Right lobe of liver (tissue), 6 donors: ENCODE measurements at regions not wholly inside any gene's neighbourhood (a gene's known extent, or its start where the extent isn't known, plus 50 kb on each side); places are given as distances from the start of the nearest gene placed in this dataset.
"Not testable (repeated sequence)": the region's sequence is repeated elsewhere in the genome, so short reads cannot be mapped to it uniquely, and the experiment has no call there.

Experiments
- ATAC-seq, 4 donors: fragments of 200-7000 bp; cut with Tn5 transposase; one replicate each; pipeline ENCODE4 v1.9.1; 2020; ENCODE audit warnings: mild to moderate bottlenecking in 4 of 4, moderate library complexity in 4 of 4
- DNase-seq, 3 donors: peaks; one replicate each; pipeline ENCODE4 v3.0.0-alpha.2; 2020
- H3K27ac ChIP-seq, 3 donors: fragments of 200-600 bp; one replicate each; pipeline ENCODE4 v1.8.0; 2022
- H3K27me3 ChIP-seq, 2 donors: fragments of 200-600 bp; one replicate each; pipeline ENCODE4 v1.8.0; 2022
- H3K36me3 ChIP-seq, 4 donors: fragments of 200-600 bp; sonication (generic) in 1 of 4; one replicate each; pipeline versions ENCODE4 v1.5.1 to v1.8.0; 2017 to 2022; ENCODE audit warnings: control low read depth in 1 of 4
- H3K4me1 ChIP-seq, 4 donors: fragments of 200-600 bp; sonication (generic) in 1 of 4; one replicate each; pipeline versions ENCODE4 v1.5.1 to v1.8.0; 2017 to 2022; ENCODE audit warnings: control low read depth in 1 of 4
- H3K4me3 ChIP-seq, 3 donors: fragments of 200-600 bp; one replicate each; pipeline ENCODE4 v1.8.0; 2022
- H3K9me3 ChIP-seq, 4 donors: fragments of 200-600 bp; sonication (generic) in 1 of 4; one replicate each; pipeline versions ENCODE4 v1.5.1 to v1.8.0; 2017 to 2022; ENCODE audit warnings: control low read depth in 1 of 4
- POLR2A ChIP-seq: fragments of 450-650 bp; IDR thresholded peaks from one replicate; pipeline ENCODE4 v1.6.1; 2017; ENCODE audit warnings: antibody characterized with exemption, mild to moderate bottlenecking
- WGBS: methylation state at CpG from one replicate; pipeline ENCODE4 v1.1.6; 2018; ENCODE audit warnings: low coverage, low lambda C conversion rate; ENCODE audit not compliant: insufficient coverage; ENCODE audit errors: missing lambda C conversion rate; 5-methylcytosine and 5-hydroxymethylcytosine counted together
- intact Hi-C, 2 donors: fragments of 100-400 bp; cut with DNase I; formaldehyde crosslinking; loops; one replicate each; pipeline versions ENCODE4 v1.11.2 to v1.14.1; 2022
- TF ChIP-seq, protein P1 (sequence below), 4 donors: fragments of 200-600 bp in 3 of 4; fragments of 450-650 bp in 1 of 4; IDR thresholded peaks; one replicate each; pipeline versions ENCODE4 v1.5.1 to v1.8.0; 2016 to 2022; ENCODE audit warnings: antibody characterized with exemption in 4 of 4, mild to moderate bottlenecking in 2 of 4
- donor health status: DM: no; HTN: yes; CAD: no.
- donor health status: DM: no; HTN: no; CAD: no.
- donor health status: DM: no; HTN: no; CAD: no.
- donor health status: DM: no; HTN: yes; CAD: no.
- donor health status: DM: no; HTN: yes; CAD: no.

GRCh38 chr5:60076746-60077145 lies 183.2 kb upstream of the PDE4D start:
- TF ChIP-seq, protein P1, sequence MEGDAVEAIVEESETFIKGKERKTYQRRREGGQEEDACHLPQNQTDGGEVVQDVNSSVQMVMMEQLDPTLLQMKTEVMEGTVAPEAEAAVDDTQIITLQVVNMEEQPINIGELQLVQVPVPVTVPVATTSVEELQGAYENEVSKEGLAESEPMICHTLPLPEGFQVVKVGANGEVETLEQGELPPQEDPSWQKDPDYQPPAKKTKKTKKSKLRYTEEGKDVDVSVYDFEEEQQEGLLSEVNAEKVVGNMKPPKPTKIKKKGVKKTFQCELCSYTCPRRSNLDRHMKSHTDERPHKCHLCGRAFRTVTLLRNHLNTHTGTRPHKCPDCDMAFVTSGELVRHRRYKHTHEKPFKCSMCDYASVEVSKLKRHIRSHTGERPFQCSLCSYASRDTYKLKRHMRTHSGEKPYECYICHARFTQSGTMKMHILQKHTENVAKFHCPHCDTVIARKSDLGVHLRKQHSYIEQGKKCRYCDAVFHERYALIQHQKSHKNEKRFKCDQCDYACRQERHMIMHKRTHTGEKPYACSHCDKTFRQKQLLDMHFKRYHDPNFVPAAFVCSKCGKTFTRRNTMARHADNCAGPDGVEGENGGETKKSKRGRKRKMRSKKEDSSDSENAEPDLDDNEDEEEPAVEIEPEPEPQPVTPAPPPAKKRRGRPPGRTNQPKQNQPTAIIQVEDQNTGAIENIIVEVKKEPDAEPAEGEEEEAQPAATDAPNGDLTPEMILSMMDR (IDR thresholded peaks at IDR 0.05) = no peak
- no peak for TF ChIP-seq POLR2A
- H3K4me1 ChIP-seq = no peaks in the 10 kb centered on the region
- no peaks in the 10 kb centered on the region for H3K27me3 ChIP-seq
- no CpG with 5 or more reads among the region's 3 CpGs for WGBS
- peak in 1 of 4 donors; percentile 10 for ATAC-seq
- H3K9me3 ChIP-seq = no peaks in the 10 kb centered on the region
- H3K4me3 ChIP-seq = no peak overlapping the region
- no peaks in the 10 kb centered on the region for H3K36me3 ChIP-seq
- no peak overlapping the region for H3K27ac ChIP-seq
- intact Hi-C loops = no loop called here
- no peak for DNase-seq

- DNase-seq = no peak
- intact Hi-C loops = no loop called here
- no peak for ATAC-seq
- Histone ChIP-seq H3K4me3 (no peak overlapping the region), H3K27me3 (no peaks in the 10 kb centered on the region), H3K27ac (no peak overlapping the region), H3K36me3 (no peaks in the 10 kb centered on the region), H3K9me3 (no peaks in the 10 kb centered on the region), H3K4me1 (no peaks in the 10 kb centered on the region)
- 46% methylated on average over 2 of the region's 2 CpGs for WGBS
- TF ChIP-seq, protein P1 (IDR thresholded peaks at IDR 0.05) = no peak
- no peak for TF ChIP-seq POLR2A
Observed at GRCh38 chr5:60066502-60066901, 173.0 kb upstream of the PDE4D start.

GRCh38 chr5:60060389-60060788 lies 166.9 kb upstream of the PDE4D start:
- H3K27me3 ChIP-seq = no peaks in the 10 kb centered on the region
- ATAC-seq (no peak), DNase-seq (no peak)
- no peak for TF ChIP-seq POLR2A
- TF ChIP-seq, protein P1 (IDR thresholded peaks at IDR 0.05) = no peak
- H3K4me1 ChIP-seq = no peaks in the 10 kb centered on the region
- H3K4me3 ChIP-seq = no peak overlapping the region
- no peak overlapping the region for H3K27ac ChIP-seq
- intact Hi-C loops = no loop called here
- no peaks in the 10 kb centered on the region for H3K36me3 ChIP-seq
- no peaks in the 10 kb centered on the region for H3K9me3 ChIP-seq

- Histone ChIP-seq H3K27me3 (no peaks in the 10 kb centered on the region), H3K4me1 (no peaks in the 10 kb centered on the region), H3K36me3 (no peaks in the 10 kb centered on the region), H3K27ac (no peak overlapping the region), H3K4me3 (no peak overlapping the region), H3K9me3 (no peaks in the 10 kb centered on the region)
- TF ChIP-seq, protein P1 (IDR thresholded peaks at IDR 0.05) = no peak
- no peak for TF ChIP-seq POLR2A
- DNase-seq = no peak
- 60% methylated on average over 4 of the region's 4 CpGs for WGBS
- ATAC-seq = no peak
- intact Hi-C loops = no loop called here
Observed at GRCh38 chr5:60056191-60056590, 162.7 kb upstream of the PDE4D start.

DNA sequence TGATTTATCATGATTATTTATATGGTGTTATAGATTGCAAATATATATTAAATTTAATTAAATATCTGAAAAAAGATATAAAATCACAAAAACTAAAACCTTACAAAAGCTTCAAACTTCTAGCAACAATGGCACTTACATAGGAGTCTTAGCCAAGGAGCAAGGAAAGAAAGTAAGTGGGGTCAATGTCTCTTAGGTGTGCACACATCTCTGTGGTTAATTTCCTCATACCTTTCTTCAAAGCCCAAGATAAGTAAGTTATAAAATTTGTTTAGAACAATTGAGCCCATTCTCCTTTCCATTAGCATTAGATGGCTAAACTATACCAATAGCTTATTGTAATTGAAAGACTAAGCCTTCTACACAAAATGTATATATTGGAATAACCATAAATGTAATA lies 161.6 kb upstream of the PDE4D start:
- Histone ChIP-seq H3K9me3 (no peaks in the 10 kb centered on the region), H3K4me1 (no peaks in the 10 kb centered on the region), H3K27ac (no peak overlapping the region), H3K36me3 (no peaks in the 10 kb centered on the region), H3K27me3 (no peaks in the 10 kb centered on the region), H3K4me3 (no peak overlapping the region)
- ATAC-seq (no peak), DNase-seq (no peak)
- intact Hi-C loops = no loop called here
- no peak for TF ChIP-seq POLR2A
- TF ChIP-seq, protein P1 (IDR thresholded peaks at IDR 0.05) = no peak

DNA sequence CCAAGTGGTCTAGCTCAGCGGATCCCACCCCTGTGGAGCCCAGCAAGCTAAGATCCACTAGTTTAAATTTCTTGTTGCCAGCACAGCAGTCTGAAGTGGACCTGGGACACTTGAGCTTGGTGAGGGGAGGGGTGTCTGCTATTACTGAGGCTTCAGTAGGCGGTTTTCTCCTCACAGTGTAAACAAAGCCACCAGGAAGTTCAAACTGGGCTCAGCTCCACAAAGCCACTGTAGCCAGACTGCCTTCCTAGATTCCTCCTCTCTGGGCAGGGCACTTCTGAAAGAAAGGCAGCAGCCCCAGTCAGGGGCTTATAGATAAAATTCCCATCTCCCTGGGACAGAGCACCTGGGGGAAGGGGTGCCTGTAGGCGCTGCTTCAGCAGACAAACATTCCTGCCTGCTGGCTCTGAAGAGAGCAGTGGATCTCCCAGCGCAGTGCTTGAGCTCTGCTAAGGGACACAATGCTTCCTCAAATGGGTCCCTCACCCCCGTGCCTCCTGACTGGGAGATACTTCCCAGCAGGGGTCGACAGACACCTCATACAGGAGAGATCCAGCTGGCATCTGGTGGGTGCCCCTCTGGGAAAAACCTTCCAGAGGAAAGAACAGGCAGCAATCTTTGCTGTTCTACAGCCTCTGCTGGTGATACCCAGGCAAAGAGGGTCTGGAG lies 148.6 kb upstream of the PDE4D start:
- H3K36me3 ChIP-seq, H3K9me3 ChIP-seq, H3K4me1 ChIP-seq, H3K27ac ChIP-seq, H3K27me3 ChIP-seq, ATAC-seq, intact Hi-C loops, DNase-seq, H3K4me3 ChIP-seq: not testable (repeated sequence)
- no CpG with 5 or more reads among the region's 6 CpGs for WGBS

GRCh38 chr5:60041508-60041907 lies 148.0 kb upstream of the PDE4D start:
- intact Hi-C loops, H3K27me3 ChIP-seq, H3K9me3 ChIP-seq, H3K36me3 ChIP-seq, DNase-seq, ATAC-seq, H3K4me3 ChIP-seq, H3K27ac ChIP-seq, H3K4me1 ChIP-seq: not testable (repeated sequence)
- 50% methylated on average over 4 of the region's 8 CpGs for WGBS
